22Rv1 (cell line): ENCODE measurements at regions not wholly inside any gene's neighbourhood (a gene's known extent, or its start where the extent isn't known, plus 50 kb on each side); places are given as distances from the start of the nearest gene placed in this dataset.

Experiments used
- H3K27ac ChIP-seq: fragments of 450-650 bp; 2 replicates; pipeline ENCODE4 v1.5.1; 2017
- ZFX ChIP-seq: fragments of 450-650 bp; IDR thresholded peaks from 2 replicates; pipeline ENCODE4 v1.6.1; 2017; ENCODE audit warnings: antibody characterized with exemption, borderline replicate concordance
- TF ChIP-seq, protein P1 (sequence below): fragments of 450-650 bp; IDR thresholded peaks from 2 replicates; pipeline ENCODE4 v1.5.1; 2017; ENCODE audit warnings: mild to moderate bottlenecking

DNA sequence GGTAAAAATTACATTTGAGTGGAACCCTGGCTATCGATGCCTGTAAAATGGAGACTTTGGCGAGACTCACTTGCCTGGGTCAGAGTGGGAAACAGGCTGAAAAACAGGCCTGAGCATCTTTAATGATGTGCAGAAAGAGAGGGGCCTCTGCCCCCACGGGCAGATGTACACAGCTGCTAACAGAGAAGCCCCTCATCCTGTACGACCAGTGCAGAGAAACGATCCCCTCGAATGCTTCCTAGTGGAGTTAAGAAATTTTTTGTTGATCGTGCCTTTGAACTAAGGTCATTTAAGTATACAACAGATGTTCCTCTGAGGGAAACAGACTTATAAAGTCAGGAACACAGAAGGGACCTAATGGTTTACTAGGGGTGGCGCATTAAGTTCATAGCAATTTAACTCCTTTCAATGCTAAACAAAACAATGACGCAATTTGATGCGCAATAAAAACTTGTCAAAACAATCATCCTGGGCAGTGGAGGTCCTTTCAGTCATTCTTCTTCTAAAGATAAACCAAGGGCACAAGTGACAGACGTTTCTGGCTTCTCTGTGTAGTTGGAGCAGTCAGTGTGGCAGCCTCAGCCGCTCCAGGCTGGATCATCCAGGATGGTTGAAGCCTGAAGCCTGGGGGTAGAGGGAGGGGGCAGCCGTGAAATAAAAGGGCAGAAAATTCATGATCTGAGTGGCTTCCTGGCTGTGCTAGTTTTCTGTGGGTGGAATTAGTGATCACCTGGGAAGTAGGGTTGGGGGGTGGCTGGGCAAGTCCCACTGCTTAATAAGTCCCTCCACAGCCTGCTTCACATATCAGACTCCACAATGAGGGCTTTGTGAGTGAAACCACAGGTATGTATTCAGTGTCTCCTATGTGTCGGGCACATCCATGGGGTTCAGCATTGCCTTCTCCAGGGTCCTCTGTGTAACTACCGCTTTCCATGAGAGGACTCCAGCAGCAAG, 50.8 kb upstream of the MRPS22 start:
- H3K27ac ChIP-seq: no peak overlapping the region
- TF ChIP-seq, protein P1, sequence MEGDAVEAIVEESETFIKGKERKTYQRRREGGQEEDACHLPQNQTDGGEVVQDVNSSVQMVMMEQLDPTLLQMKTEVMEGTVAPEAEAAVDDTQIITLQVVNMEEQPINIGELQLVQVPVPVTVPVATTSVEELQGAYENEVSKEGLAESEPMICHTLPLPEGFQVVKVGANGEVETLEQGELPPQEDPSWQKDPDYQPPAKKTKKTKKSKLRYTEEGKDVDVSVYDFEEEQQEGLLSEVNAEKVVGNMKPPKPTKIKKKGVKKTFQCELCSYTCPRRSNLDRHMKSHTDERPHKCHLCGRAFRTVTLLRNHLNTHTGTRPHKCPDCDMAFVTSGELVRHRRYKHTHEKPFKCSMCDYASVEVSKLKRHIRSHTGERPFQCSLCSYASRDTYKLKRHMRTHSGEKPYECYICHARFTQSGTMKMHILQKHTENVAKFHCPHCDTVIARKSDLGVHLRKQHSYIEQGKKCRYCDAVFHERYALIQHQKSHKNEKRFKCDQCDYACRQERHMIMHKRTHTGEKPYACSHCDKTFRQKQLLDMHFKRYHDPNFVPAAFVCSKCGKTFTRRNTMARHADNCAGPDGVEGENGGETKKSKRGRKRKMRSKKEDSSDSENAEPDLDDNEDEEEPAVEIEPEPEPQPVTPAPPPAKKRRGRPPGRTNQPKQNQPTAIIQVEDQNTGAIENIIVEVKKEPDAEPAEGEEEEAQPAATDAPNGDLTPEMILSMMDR: no peak
- no peak for TF ChIP-seq ZFX

- TF ChIP-seq, protein P1: no peak
- no peak for TF ChIP-seq ZFX
- no peak overlapping the region for H3K27ac ChIP-seq
Observed at GRCh38 chr3:139293665-139294023, 50.2 kb upstream of the MRPS22 start.
